Sigmoid colon (tissue), 3 donors: ENCODE measurements at regions not wholly inside any gene's neighbourhood (a gene's known extent, or its start where the extent isn't known, plus 50 kb on each side); places are given as distances from the start of the nearest gene placed in this dataset.

Source experiments
- CTCF ChIP-seq, 4 experiments: fragments of 450-650 bp in 3 of 4; fragments of 200-600 bp in 1 of 4; IDR thresholded peaks; one replicate each; pipeline ENCODE4 v1.5.1; 2016 to 2019; ENCODE audit warnings: antibody characterized with exemption in 4 of 4, mild to moderate bottlenecking in 3 of 4, moderate library complexity in 2 of 4
- POLR2A ChIP-seq, 2 donors: fragments of 450-650 bp; IDR thresholded peaks; one replicate each; pipeline ENCODE4 v1.6.1; 2016; ENCODE audit warnings: antibody characterized with exemption in 2 of 2, mild to moderate bottlenecking in 2 of 2, moderate library complexity in 2 of 2

- TF ChIP-seq CTCF (IDR thresholded peaks at IDR 0.05) (no peak), POLR2A (IDR thresholded peaks at IDR 0.05) (no peak)
These were observed 203.6 kb downstream of the ELAVL2 start for GRCh38 chr9:23622396-23622795.
